ENCODE measurements at regions not wholly inside any gene's neighbourhood (a gene's known extent, or its start where the extent isn't known, plus 50 kb on each side); places are given as distances from the start of the nearest gene placed in this dataset.
"Not testable (repeated sequence)": the region's sequence is repeated elsewhere in the genome, so short reads cannot be mapped to it uniquely, and the experiment has no call there.

DNA sequence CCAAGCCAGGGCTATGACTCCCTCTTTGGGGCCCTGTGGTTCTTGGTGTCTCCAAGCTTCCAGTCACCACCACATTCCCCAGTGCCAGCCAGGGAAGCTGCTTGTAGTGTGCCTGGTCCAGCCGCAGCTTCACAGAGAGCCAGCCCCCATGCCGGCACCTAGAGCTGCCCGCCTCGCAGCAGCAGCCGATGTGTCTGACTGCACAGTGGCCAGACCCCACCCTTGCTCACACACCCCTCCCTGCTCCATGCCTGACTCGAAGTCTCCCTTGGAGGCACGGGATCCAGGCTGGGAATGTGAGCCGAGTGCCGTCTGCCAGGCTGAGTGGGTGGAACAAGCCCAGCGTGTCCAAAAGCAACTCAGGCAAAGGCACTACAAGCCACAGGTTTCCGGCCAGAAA is 123.3 kb upstream of the SFSWAP start:
- no peak overlapping the region for H3K4me3 ChIP-seq (ENCODE audit: low read depth, low read length)

- H3K4me3 ChIP-seq (ENCODE audit: low read depth, low read length) = no peak overlapping the region
These were observed 121.5 kb upstream of the SFSWAP start for GRCh38 chr12:131589221-131589897.

DNA sequence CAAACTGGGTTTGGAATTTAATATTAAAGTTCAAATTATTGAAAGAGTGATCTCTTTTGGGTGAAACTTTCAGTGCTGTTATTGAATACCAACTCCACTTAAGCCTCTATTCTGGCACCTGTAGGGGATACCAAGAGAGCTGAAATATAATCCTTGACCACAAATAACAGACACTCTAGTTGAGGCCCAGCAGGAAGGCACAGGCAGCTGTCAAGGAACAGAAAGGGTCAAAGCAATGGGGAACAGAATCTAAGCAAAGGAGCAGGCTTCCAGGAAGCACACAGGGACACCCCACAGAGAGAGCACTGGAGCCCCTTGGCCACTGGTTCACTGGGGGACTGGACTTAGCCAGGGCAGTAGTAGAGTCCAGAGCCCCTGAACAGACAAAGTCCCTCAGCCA is 120.9 kb upstream of the SFSWAP start:
- no peak overlapping the region for H3K4me3 ChIP-seq (ENCODE audit: low read depth, low read length)

DNA sequence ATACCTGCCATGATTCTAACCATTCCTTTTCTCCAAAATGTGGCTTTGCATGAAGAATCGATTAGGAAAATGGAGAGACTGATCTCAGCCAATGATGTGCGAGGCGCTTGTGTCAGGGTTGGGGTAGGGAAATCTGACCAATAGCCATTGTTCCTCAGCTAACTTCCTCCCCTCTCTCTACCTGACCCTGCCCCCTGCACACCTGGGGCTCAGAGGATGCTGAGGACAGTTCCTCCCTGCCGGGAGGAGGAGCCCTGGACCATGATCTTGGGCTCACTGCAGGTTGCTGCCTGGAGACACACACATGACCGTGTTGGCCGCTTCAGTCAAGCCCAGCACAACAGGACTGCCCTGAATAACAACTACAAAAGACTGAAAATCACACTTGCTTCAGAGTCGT is 119.8 kb upstream of the SFSWAP start:
- no peak overlapping the region for H3K4me3 ChIP-seq (ENCODE audit: low read depth, low read length)

GRCh38 chr12:131591714-131592709 is 118.9 kb upstream of the SFSWAP start:
- H3K4me3 ChIP-seq (ENCODE audit: low read depth, low read length) = no peak overlapping the region

GRCh38 chr12:131592972-131593371 is 117.9 kb upstream of the SFSWAP start:
- no peak overlapping the region for H3K4me3 ChIP-seq (ENCODE audit: low read depth, low read length)

DNA sequence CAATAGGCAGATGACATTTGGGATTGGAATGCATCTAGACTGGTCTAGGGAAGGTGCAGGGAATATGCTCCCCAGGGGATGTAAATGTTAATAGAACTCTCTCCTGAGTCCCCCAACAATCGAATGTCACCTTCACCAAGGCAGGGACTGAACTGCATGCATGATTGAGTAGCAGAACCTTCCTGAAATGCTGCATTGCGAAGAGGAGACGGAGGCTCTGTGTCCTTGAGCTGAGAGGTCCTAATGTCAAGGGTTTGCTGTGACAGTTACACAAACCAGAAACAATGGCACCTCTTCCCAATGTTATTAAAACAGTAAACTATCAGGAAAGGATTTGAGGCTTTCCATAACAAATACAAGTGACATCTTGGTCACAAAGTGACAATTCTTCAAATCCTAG is 117.5 kb upstream of the SFSWAP start:
- H3K4me3 ChIP-seq (ENCODE audit: low read depth, low read length) = no peak overlapping the region

DNA sequence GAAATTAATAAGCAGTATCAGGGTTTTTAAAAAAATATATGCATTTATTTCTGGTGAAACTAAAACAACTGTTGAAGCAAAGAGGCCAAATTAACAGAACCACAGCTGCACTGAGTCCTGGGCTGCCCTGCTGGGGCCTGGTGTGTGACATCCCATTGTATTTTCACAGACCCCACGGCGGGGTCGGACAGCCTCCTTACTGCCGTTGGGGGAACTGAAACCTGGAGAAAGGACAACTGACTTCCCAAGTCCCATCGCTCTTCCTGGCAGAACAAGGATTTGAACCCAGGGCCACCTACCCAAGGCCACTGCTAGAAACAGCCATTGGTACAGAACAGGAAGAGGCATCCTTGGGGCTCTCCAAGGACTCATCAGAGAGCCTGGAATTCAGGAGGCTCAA is 114.8 kb upstream of the SFSWAP start:
- no peak overlapping the region for H3K4me3 ChIP-seq (ENCODE audit: low read depth, low read length)

DNA sequence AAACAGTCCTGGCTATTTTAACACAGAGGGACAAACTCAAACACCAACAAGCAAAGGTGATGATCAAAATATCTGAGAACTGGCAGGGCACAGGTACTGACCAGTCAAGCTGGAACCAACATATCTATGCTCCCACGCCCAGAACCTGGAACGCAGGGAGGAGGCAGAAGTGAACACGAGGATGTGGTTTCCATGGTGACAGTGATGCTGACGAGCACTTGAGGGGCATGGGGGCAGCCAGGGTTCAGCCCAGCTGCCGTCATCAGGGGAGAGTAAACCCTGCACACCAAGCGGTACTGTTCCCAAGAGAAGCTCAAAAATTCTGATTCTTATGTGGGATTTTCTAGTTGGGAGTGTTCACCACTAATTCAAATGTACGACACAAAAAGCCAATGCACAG is 113.6 kb upstream of the SFSWAP start:
- no peak overlapping the region for H3K4me3 ChIP-seq (ENCODE audit: low read depth, low read length)

- H3K4me3 ChIP-seq (ENCODE audit: low read depth, low read length) = no peak overlapping the region
These were observed 112.2 kb upstream of the SFSWAP start for GRCh38 chr12:131598717-131599116.

DNA sequence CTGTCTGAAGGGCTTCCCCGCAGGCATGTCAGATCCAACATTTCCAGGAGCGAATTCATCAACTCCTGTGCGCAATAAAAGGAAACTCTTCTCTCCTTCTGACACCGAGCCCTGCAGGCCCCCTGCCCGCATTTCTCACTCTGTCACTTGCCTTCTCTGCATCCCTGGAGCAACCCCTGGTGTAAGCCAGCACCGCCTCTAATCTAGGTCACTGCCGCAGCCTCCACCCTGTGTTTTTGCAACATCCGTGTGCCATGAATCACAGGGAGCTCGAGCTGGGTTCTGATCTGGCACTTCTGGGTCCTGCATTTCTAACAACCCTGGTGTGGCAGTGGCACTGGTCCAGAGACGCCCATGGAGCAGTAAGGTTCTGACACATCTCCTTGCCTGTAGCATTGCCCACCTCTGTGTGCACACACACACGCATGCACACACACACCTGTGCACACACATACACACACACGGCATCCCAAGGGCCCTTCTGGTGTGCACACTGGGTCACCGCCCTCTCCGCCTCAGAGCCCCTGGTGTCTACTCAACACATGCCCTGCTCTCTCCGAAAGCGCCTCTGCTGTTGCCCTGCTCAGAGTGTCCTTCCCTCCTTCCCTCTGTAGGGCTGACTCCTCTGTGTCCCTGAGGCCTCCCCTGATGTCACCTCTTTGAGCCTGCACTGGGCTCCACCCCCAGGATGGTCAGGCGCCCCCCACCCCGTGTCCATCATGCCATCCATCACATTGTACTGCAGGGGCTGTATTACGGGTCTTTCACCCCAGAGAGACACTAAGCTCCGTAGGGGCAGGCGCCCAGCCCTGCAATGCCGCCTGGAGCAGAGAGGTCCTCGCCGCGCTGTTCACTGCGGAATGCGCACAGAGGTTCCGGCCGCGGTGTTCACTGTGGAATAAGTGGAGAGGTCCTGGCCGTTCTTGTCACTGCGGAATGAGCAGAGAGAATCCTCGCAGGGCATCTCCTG is 111.4 kb upstream of the SFSWAP start:
- no peak overlapping the region for H3K4me3 ChIP-seq (ENCODE audit: low read depth, low read length)

- no peak overlapping the region for H3K4me3 ChIP-seq (ENCODE audit: low read depth, low read length)
These were observed 110.7 kb upstream of the SFSWAP start for GRCh38 chr12:131600160-131600532.

GRCh38 chr12:131601499-131601898 is 109.4 kb upstream of the SFSWAP start:
- H3K4me3 ChIP-seq (ENCODE audit: low read depth, low read length) = not testable (repeated sequence)

GRCh38 chr12:131603106-131603938 is 107.6 kb upstream of the SFSWAP start:
- H3K4me3 ChIP-seq (ENCODE audit: low read depth, low read length) = no peak overlapping the region

GRCh38 chr12:131603939-131604795 is 106.7 kb upstream of the SFSWAP start:
- H3K4me3 ChIP-seq (ENCODE audit: low read depth, low read length) = no peak overlapping the region

- H3K4me3 ChIP-seq (ENCODE audit: low read depth, low read length) = no peak overlapping the region
These were observed 106.0 kb upstream of the SFSWAP start for GRCh38 chr12:131604859-131605258.

DNA sequence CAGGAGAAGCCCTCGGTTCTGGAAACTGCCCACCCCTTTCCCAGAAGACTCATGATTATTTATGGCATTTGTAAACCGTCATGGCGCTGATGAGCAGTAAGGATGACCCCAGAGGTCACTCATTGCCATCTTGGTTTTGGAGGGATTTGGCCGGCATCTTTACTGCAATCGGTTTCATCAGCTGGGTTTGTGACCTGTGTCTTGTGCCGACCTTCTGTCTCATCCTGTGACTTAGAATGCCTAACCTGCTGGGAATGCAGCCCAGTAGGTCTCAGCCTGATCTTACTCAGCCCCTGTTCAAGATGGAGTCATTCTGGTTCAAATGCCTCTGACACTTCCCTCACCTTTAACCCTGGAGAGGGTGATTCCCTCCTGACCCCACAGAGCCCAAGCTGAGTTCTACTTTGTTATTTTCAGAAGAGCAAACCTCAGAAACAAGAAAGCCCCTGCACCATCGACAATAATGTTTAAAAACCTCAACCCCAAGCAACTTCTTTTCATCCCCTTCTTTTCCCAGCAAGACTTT is 105.5 kb upstream of the SFSWAP start:
- H3K4me3 ChIP-seq (ENCODE audit: low read depth, low read length) = no peak overlapping the region

- H3K4me3 ChIP-seq (ENCODE audit: low read depth, low read length) = no peak overlapping the region
These were observed 104.5 kb upstream of the SFSWAP start for GRCh38 chr12:131606218-131606901.

Measured in iPS-11a (cell line).